Cerebellar cortex (tissue), 1 donor: ENCODE measurements at regions not wholly inside any gene's neighbourhood (a gene's known extent, or its start where the extent isn't known, plus 50 kb on each side); places are given as distances from the start of the nearest gene placed in this dataset.
"Not testable (repeated sequence)": the region's sequence is repeated elsewhere in the genome, so short reads cannot be mapped to it uniquely, and the experiment has no call there.

ENCODE experiments used
- DNase-seq: peaks from one replicate; pipeline ENCODE4 v3.0.0-alpha.2; 2015; ENCODE audit warnings: low spot score

DNA sequence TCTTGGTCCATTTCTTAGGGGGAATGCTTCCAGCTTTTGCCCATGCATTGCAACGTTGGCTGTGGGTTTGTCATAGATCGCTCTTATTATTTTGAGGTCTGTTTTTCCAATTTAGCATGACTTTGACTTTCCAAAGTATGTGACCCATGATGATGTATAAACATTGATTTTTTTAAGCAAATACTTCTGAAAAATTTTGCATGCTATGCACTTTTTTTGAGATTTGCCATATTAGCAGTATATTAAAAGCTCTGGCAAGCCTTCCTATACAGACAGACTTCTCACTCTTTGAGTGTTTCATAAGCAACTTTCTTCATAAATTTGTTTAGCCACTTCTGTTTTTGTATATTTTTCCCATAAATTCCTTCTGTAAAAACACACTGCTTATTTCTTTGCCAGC lies 746.4 kb upstream of the LCORL start:
- DNase-seq = no peak

DNA sequence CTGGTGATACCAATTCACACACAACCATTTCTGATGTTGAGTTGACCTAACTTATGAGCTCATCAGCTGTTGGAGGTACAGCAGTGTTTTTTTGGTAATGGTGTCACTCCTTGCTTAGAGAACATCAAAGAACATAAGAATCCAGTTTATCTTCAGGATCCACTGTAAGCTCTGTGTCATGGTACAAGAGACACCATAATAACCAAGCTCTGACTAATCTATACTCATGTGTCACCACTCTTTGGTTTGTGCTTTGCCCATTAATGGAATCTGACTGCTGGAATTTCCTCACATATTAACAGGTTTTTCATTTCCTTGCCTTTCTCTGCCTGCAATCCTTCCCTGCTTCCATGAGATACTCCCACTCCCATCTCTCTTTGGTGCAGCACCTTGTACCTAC lies 735.1 kb upstream of the LCORL start:
- DNase-seq = no peak

DNA sequence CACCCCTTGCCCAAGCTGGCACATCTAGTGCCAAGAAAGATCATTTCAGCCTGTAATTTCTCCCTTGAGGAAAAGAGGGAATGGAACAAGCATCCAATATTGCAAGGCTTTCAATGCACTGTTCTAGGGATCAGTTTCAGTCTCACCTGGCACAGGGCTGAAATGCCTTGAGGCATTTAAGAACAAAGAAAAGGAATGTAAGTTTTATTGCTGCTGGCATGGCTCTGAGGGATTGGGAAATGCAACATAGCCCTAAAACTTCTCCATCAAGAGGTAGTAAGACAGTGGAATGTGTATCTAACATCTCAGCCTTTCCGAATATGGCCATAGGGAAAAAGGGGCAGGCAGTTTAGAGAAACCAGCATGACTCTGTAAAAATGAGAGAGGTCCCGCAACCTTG lies 732.6 kb upstream of the LCORL start:
- no peak for DNase-seq

GRCh38 chr4:18751083-18751482 lies 729.5 kb upstream of the LCORL start:
- no peak for DNase-seq

GRCh38 chr4:18749391-18749790 lies 727.8 kb upstream of the LCORL start:
- DNase-seq = no peak

GRCh38 chr4:18736551-18736950 lies 715.0 kb upstream of the LCORL start:
- DNase-seq = no peak

DNA sequence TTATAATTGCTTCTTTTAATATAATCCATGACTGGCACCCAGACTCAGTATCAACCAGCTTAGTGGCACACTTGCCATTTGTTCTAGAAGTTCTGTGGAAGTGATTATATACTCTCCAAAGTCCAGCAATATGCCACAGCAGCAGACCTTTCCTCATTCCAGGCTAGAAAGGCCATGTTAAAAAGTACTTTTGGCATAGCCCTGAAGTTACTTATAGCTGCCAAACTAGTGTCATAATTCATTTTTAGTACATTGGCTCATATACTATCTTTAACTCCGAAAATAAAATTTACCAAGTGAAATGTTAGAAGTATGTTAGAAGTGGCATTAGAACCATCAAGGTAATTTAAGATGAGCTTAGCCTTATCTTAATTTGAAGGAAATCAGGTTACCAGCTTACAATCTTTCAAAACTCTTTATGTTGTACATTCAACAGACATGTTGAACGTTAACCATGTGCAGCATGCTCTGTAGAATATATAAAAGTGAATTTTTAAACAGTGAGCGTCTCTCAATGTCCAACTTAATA lies 714.2 kb upstream of the LCORL start:
- no peak for DNase-seq

DNA sequence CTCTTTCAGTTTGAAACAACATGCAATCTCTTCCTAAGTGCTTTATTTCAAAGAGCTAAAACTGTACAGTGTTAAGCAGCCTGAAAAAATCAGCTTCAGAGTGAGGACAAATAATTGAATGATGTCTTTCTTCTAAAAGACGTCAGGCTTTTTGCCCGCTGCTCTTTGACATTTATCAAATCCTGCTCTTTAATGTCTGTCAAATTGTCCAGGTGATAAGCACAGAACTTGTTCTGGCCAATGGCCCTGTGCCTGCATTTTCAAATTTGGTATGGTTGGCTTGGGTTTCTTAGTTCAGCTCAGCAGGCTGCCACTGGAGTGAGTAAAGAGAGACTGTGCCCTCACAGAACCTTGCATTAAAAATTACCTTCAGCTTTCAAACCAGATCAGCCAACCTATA lies 712.9 kb upstream of the LCORL start:
- peak; percentile 0 for DNase-seq

DNA sequence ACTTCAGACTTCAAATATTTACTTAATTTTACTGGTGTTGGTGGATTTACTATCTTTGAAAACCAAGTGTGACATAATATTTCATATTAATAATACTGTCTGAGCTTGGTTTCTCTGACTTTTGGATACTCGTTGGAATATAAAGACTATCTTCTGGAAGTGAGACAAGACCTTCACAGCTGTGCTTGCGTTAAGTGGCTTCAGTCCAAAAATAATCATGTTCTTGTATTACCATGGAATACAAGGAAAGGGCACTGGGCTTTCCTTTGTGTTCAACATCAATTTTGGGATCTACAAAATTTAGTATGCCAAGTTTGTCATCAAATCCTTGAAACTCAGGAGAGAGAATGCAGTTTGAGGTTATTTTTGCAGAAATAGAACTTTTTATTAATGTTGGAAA lies 712.4 kb upstream of the LCORL start:
- no peak for DNase-seq

GRCh38 chr4:18722748-18723191 lies 701.2 kb upstream of the LCORL start:
- no peak for DNase-seq

- DNase-seq = no peak
Observed at GRCh38 chr4:18698119-18698883, 676.7 kb upstream of the LCORL start.

DNA sequence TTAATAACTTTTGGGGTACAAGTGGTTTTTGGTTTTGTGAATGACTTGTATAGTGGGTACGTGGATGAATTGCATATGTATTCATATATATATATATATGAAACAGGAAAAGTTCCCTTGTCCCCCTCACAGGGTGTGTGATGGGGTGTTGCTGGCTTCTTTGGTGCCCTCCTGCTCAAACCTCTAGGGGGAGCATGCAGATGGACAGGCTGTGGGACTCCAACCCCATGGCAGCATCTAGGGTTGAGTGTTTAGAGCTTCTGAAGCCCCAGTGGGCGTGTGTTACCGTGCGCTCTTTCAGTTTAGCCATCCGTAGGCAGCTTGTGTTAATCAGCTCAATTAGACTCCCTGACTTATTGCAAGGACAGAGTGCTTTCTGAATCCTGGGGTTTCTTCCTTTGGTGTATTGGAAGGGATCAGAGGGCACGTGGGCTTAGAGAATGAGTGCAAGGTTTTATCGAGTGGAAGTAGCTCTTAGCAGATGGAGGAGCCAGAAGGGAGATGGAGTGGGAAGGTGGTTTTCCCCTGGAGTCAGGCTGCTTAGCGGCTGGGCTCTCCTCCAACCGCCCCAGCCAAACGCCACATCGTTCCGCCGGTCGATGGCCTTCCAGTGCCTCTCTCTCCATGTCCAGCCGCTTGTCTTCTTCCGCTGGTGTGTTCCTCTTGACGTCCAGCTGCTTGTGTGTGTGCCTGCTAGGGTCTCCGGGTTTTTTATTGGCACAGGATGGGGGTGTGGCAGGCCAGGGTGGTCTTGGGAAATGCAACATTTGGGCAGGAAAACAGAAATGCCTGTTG lies 674.4 kb upstream of the LCORL start:
- DNase-seq = no peak

DNA sequence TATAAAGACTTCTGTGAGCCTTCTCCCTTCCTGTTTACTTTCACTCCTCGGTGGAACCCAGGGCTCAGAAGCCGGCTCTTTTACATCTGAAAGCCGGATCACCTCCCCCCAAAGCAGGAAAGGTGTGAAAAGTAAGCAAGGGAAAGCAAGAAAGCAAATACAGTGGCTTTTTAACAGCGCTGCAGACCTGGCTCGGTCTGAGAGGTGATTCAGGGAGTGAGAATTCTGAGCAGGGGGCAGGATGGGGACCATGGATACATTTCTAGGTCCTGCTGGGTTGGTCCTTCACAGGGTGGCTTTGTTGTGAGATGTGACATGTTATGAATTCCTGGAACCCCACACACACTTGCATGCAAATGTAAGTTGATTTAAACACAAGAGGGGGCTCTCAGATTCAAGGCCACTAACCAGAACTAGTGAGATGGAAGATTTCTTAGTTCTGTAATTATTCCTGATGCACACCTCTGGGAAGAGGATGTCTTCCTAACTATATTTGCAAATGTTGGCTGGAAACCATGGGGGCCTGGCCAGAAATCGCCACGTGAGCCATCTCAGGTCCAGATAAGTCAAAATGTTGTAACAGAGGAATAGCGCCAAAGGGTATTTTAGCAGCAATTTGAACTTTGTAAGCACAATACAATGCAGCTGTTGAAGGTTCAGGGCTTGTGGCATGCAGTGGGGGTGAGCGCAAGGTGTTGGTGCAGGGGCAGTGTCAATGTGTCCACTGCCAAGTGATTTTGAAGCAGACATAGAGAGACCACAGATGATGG lies 670.1 kb upstream of the LCORL start:
- no peak for DNase-seq

- DNase-seq = no peak
Observed at GRCh38 chr4:18690291-18690955, 668.9 kb upstream of the LCORL start.

GRCh38 chr4:18689308-18690115 lies 668.0 kb upstream of the LCORL start:
- peak; percentile 63 for DNase-seq

GRCh38 chr4:18688351-18688750 lies 666.8 kb upstream of the LCORL start:
- DNase-seq = not testable (repeated sequence)

DNA sequence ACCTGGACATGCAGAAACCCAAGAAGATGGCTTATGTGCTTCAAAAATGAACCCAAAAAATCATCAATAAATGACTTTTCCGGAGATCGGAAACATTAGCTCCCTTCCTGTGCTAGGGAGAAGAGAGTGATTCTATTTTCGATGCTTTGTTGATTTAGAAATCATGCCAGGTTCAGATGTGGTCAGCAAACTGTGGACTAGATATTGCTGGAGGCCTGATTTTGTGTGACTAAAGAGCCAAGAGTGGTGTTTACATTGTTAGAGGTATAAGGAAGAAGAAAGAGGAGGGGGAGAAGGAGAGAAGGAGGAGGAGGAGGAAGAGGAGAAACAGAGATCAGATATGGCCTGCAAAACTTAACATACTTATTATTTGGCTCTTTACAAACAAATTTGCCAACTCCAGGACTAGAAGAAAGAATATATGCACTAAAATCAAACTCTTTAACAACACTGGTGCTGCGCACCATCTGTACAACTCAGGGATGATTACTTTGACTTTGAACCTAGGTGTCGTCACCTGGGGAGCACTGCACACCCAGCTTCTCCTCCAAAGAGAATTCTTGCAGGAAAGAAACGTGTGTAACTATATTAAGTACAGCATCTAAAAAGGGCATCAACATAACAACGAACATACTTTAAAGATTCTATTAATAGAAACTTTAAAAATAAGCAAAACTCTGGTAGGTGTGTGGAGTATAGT lies 664.9 kb upstream of the LCORL start:
- no peak for DNase-seq

GRCh38 chr4:18684932-18685331 lies 663.4 kb upstream of the LCORL start:
- DNase-seq = no peak

GRCh38 chr4:18676526-18676915 lies 655.0 kb upstream of the LCORL start:
- no peak for DNase-seq
